ENCODE measurements at regions not wholly inside any gene's neighbourhood (a gene's known extent, or its start where the extent isn't known, plus 50 kb on each side); places are given as distances from the start of the nearest gene placed in this dataset.
"Not testable (repeated sequence)": the region's sequence is repeated elsewhere in the genome, so short reads cannot be mapped to it uniquely, and the experiment has no call there.

DNA sequence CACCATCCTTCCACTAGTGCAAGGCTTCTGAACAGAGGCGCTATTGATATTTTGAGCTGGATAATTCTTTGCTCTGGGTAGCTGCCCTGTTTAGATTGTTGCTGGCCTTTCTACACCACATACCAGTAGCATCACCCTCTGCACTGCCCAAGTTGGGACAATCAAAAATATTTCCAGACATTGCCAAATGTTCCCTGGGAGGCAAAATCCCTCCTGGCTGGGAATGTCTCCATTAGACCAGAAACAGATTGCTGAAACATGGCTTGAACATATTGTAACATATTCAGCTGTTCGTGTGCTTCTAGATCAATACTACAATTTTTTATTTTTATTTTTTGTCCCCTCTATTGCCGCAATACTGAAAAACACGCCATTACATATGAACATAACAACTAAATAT lies 174.6 kb downstream of the ABCA8 start:
- no peak for DNase-seq (ENCODE audit: low spot score)

DNA sequence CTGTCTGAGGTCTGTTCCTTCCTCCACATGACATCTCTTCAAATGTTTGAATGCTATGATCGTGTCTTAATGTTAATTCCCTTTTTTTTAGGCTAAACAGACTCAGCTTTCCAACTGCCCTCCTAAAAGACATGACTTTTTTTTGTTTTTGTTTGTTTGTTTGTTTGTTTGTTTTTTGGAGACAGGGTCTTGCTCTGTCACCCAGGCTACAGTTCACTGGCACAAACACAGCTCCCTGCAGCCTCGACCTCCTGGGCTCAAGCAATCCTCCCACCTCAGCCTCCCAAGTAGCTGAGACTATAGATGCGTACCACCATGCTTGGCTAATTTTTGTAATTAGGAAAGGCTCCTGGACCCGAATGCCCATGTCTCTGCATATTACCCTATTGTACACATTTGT lies 176.5 kb downstream of the ABCA8 start:
- DNase-seq (ENCODE audit: low spot score), result no peak

DNA sequence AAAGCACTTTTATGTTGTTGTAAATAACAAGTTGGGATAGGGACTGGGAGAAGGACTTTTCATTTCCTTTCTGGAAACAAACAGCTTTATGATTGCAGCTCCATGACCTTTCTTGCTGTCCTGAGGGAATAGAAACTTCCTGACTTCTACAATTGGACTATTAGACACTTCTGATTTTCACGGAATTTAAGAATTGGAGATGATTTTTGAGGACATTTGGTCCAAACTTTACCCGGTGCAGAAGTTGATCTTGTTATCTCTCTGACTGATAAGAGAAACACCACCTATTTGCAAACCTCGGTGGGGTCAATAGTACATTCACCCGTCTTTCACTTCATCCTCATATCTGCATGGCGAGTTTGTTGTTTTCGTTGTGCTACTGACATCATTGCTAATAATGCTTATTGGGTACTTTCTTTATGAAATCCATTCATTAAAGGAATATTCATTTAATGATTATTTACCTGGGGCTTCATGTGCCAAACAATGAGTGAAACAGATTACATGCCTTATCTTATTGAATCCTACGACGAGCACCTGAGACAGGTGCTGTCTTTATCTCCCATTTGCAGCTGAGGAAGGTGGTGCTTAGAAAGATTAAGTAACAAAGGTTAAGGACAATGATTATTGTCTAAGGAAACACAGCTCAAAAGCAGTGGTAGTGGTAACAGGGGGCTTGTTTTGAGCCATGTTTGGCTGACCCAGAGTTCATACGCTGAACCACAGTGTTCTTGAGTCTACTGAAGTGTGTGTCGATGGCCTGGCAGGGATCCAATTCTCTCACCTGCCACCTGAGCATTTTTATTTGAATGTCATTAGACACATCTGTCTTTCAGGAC lies 176.9 kb upstream of the FAM20A start:
- DNase-seq (ENCODE audit: low spot score), result no peak

DNA sequence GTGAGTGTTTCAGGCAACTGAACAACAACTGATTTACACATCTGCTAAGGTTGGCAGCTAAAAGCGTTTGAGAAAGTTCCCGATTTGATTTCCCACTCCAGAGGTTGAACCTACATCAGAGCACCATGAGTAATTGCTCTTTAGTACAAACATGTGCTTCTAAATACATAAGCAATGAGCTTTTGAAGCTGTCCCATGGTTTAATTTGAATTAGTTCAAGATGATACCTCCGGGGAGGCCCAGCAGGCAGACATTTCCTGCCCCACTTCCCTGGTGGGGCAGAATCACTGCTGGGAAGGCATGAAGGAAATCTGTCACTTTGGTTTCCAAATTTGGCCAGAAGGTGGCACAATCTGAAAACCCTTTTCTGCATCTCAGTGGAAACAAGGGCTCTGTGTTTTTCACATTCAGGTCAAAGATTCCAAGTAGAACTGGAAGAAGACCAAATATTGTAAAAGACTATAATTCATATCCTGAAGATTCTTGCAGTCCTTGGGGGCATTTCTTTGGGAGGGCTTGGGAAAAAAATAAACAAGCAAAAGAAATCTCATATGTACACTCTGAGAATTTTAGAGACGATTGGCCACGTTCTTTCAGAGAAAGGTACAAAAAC lies 176.2 kb upstream of the FAM20A start:
- peak; percentile 62 for DNase-seq (ENCODE audit: low spot score)

DNA sequence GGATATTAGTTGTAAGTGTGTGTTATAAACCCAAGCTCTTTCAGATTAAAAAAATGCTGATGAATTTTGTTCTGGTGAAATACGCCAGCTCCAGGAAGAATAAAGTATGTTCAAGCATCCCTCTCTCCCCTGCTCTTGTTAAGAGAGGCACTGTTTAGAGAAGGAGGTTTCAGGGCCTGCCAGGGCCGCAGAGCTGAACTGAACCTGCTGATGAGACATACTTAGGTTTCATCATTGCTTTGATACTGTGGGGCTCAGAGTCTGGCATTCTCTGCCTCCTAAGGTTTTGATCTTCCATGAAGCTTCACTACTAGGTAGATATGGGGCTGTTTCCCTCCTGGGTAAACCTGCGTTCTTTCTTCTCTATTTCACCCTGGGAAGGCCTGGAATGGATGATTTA lies 175.3 kb upstream of the FAM20A start:
- no peak for DNase-seq (ENCODE audit: low spot score)

DNA sequence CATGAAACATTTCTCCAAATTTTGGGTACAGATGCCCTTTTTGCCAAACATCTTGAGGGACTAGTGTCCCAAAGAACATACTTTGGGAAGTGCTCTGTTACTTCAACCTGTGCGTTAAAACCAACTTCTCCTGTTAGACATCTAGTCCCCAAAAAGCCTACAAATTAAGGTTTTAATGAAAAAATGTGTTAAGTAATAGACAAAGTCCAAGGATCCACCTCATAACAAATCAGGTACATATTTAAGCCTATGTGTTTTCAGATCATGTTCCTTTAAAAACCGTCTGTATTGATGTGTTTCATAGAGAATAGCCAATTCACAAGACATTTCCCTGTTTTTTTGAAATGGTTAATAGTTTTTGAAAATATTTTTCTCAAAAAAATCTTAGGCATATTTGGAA lies 174.8 kb upstream of the FAM20A start:
- no peak for DNase-seq (ENCODE audit: low spot score)

DNA sequence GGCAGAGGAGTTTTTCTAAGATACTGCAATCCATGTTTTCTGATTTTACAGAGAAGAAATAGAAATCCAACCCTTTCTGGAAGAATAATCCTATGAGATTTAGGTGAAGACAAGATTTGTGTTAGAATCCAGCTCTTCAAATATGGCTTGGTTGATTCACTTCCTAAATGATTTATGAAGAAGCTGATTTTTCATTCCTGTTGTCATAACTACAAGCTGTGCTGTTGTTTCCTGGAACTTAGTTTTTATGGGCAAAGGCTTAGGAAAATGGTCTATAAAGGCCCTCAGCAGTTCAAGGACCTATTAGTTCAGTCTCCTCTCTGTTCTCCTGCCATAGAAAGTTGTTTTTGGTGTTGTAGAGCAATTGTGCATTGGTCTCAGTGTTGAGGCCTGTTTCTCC lies 174.2 kb upstream of the FAM20A start:
- DNase-seq (ENCODE audit: low spot score), result no peak

DNA sequence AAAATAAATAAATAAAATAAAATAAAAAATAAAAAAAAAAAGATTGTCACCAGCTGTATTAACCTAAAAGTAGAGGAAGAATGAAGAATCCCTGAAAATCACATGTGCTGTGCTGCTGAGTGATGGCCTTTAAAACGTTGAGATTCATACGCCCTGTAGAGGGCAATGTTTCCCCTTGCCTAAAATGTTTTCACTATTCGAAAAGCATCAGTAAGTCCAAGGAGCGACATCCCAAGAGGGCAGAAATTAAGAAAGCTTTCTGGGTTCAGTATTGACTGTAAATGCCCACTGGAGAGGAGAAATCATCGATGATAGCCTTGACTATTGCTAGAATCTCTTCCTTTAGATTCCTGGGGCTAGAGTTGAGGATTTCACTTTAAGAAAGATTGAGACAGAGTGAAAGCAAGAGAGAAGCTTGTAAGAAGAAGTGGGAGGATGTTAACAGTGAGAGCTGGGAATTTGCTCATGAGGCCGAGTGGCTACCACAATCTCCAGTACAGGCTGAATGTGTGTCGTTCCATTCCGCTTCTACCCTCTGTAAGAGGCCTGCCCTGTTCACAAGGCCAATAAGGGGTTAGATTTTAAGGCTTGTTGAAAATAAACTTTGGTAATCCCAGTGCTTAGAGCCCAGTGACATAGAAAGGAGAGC lies 170.8 kb upstream of the FAM20A start:
- DNase-seq (ENCODE audit: low spot score), result peak; percentile 51

DNA sequence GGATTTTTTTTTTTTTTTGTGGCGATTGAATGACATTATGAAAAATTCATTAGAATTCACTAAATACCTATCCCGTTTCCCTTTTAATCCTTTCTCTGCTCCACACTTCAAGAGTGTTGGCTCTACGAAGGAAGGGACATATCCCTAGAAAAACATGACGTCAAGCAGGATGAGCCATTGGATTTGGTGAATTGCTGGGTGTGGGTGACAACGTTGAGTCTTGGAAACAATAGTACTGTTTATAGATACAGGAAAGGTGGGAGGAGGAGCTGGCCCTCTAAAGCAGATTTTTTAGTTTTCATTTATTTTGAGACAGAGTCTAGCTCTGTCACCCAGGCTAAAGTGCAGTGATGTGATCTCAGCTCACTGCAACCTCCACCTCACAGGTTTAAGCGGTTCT lies 167.6 kb upstream of the FAM20A start:
- DNase-seq (ENCODE audit: low spot score), result no peak

DNA sequence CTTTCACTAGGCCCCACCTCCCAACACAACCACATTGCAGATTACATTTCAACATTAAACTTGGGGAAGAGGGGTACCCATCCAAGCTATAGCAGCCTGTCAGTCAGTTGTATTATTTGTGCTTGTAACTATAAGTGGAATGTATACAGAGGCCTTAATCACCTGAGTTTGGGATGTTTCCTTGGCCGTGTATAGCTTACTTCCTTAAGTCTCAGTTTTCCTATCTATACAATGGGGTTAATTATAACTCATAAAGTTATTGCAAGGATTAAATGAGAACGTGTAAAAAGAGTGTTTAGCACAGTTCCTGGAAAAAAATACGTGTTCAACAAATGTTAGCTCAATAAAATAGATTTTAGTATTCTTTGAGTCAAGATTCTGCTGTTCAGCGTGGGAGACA lies 165.5 kb upstream of the FAM20A start:
- no peak for DNase-seq (ENCODE audit: low spot score)

DNA sequence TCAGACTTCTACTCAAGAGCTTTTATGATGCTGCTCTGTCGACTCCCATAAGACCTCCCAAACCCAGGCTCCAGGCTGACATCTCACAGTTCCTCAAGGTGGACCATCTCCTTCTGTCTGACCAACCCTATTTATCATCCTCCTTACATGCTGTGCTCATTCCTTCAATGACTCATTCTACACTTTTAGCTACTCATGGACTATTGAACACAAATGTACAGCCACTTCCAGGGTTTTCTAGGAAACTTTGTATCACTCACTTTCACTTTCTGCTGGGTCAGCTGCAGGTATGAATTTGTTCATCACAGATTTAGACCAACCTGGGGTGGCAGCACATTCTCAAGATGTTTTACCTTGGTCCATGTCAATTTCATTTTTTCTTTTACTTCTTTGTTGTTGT lies 162.4 kb upstream of the FAM20A start:
- no peak for DNase-seq (ENCODE audit: low spot score)

DNA sequence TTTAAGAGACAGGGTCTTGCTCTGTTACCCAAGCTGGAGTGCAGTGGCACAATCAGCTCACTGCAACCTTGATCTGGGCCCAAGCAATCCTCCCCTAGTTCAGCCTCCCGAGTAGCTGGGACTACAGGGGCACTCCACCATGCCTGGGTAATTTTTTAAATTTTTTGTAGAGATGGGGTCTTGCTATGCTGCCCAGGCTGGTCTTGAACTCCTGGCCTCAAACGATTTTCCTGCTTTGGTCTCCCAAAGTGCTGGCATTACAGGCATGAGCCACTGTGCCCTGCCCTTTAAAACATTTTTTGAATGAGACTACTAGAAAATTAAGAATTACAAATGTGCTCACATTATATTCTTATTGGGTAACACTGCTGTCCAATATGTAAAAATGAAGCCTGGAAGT lies 161.7 kb upstream of the FAM20A start:
- no peak for DNase-seq (ENCODE audit: low spot score)

DNA sequence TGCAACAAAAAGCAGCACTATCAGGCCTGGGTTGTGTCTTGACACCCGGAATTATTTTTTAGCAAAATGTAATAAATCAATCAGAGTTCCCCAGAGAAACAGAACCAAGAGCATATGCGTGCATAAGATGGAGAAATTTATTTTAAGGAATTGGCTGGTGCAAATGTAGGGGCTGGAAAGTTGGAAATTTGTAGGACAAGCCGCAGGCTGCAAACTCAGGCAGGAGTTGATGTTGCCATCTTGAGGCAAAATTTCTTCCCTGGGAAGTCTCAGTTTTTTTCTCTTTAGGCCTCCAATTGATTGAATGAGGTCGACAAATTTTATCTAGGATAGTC lies 158.9 kb upstream of the FAM20A start:
- DNase-seq (ENCODE audit: low spot score), result no peak

DNA sequence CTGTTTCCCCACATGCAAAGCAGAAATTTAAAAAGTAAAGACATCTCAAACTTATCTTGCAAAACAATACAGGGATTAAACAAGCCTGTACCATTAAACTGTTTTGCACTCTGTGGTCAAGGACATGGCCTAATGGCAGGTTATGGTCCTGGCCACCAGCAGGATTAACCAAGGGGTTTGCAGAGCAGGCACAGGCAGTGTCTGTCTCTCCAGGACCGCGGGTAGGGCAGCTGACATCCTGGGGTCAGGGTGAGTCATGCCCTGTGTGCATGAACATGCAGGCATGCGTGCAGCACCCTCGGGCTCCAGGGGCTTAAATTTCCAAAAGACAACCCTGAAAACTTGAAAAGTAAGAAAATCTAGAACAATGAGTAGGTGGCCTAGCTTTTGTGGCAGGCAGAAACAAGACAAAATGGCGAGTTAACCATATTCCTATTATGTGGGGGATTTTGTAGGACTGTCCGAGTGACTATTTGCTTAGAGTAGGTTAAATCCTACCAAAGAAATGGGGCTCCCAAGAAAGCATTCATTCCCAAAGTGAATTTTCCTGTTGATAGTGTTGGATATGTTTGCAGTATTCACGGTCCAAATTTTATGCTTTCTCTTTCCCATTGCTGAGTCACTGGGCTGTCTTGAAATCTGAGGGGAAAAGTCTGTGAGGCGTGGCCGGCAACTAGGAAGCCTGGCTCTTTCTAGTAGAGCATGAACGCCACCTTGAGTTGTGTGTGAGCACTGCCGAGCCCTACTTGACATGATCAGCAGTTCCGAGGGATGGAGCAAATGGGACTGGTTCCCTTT lies 158.4 kb upstream of the FAM20A start:
- DNase-seq (ENCODE audit: low spot score), result peak; percentile 90

DNA sequence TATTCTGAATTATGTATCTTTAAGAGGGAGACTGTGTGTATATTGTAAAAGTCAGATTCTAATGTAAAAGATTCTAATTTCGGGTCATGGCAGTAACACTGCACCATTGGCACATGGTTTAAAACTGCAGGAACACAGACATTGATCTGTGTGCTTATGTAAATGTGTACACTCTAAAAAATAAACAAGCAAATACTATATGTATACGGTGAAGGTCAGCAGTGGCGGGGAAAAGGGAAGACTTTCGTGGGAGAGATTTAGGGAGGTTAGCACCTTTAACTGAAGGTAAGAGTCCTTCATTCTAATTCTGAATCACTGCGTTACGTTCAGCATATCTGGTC lies 157.8 kb upstream of the FAM20A start:
- no peak for DNase-seq (ENCODE audit: low spot score)

DNA sequence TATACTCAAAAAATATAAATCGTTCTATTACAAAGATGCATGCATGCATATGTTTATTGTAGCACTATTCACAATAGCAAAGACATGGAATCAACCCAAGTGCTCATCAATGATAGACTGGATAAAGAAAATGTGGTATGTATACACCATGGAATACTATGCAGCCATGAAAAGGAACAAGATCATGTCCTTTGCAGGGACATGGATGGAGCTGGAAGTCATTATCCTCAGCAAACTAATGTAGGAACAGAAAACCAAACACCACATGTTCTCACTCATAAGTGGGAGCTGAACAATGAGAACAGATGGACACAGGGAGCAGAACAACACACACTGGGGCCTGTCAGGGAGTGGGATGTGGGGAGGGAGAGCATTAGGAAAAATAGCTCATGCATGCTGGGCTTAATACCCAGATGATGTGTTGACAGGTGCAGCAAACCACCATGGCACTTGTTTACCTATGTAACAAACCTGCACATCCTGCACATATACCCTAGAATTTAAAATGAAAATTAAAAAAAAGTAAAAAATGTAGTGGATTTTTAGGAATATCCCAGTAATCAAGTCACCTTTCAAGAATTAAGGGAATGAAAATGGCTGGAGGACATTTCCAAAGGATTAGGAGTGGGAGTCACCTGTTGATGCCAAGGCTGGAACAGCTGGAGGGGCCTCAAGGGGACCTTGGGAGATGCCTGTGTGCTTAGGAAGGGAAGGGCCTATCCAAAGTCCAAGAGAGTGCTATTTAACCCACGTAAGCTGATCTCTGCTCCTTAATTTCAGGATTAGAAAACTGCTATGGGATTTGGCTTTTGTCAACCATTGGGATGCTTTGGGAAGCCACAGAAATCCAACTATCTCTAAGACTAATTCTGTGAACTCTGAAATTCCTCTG lies 156.9 kb upstream of the FAM20A start:
- not testable (repeated sequence) for DNase-seq (ENCODE audit: low spot score)

DNA sequence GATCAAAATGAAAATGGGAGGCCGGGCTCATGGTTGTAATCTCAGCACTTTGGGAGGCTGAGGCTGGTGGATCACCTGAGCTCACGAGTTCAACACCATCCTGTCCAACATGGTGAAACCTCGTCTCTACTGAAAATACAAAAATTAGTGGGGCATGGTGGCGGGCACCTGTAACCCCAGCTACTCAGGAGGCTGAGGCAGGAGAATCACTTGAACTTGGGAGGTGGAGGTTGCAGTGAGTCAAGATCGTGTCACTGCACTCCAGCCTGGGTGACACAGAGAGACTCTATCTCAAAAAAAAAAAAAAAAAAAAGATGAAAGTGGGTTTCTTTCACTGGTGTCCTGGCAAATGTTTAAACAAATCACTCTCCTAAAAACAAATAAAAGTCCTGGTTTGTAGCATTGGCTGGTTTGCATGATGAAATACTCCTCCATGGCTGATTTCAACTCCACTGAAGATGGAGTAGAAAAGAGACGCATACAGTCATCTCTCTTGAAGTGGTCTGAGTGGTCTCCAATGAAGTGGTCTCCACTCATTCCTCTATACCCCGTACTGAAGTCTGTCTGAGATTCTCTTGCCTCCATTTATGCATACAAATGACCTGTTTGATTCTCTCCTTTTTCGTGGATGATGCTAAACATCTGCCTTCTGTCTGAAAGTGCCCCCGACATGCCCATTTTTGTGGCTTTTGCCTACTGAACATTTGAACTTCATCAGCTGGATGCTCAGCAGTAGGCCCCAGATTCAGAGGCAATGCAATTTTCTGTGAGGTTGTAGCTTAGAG lies 153.0 kb upstream of the FAM20A start:
- DNase-seq (ENCODE audit: low spot score), result no peak

DNA sequence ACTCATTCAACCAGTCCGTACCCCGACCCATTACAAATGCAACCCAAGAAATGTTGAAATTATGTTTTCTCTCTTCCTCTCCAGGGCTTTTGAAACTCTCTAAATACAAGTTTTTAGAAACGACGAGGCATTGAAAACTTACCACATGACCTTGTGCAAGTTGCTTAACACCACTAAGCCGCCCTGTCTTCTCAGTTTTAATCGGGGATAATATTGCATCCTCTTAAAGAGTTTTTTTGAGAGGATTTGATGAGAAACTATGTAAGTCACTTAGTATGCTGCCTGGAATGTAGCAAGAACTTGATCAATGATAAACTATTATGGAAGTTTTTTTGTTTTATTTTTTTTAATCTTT lies 149.0 kb upstream of the FAM20A start:
- DNase-seq (ENCODE audit: low spot score), result no peak

DNA sequence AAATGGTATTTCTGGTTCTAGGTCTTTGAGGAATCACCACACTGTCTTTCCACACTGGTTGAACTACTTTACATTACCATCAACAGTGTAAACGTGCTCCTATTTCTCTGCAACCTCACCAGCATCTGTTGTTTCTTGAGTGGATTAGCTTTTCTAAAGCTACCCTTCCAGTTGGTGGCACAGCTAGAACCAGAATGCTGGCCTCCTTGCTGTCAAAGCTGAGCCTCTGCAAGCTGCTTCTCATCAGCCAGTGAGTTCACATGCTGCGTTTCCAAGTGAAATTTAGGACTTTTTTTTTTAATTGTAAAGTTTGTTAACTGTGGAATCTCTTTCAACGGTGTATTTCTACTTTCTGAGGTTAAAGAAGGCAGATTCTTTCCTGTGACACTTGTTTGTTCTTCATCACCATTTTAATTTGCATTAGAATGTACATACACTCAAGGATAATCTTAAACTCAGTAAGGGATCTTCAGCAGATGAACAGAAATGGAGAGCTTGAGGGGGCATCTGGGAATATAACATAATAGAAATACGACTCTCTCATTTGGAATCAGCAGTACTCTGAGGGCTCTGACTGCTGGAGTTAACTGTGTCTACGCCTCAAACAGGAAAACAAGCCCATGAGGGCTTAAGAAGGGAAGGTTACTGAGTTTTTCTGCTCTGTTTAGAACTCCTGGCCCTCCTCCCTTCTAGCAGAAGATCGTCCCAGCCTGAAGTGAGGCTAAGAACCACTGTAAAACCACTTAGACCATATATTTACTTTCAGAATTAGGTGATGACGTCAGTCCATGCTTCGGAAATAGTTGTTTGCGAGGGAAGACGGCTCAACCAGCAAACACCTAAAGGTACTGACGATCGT lies 148.4 kb upstream of the FAM20A start:
- DNase-seq (ENCODE audit: low spot score), result no peak

DNA sequence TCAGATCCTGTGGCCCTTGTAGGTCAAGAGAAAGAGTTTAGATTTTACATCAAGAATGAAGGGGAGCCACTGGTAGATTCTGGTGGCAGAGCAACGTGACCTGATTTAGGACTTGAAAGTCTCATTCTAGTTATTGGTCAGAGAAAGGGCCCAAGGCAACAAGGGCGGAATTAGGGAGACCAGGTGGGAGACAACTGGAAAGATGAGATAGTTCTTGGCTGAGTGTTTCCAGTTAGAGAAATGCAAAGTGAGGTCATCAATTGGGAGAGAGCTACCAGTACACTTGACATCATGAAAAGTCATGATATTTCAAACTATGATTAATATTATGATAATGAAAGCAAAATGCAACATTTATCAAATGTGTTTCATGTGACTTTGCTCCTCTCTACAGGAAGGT lies 147.2 kb upstream of the FAM20A start:
- no peak for DNase-seq (ENCODE audit: low spot score)
